ENCODE measurements at regions not wholly inside any gene's neighbourhood (a gene's known extent, or its start where the extent isn't known, plus 50 kb on each side); places are given as distances from the start of the nearest gene placed in this dataset.

DNA sequence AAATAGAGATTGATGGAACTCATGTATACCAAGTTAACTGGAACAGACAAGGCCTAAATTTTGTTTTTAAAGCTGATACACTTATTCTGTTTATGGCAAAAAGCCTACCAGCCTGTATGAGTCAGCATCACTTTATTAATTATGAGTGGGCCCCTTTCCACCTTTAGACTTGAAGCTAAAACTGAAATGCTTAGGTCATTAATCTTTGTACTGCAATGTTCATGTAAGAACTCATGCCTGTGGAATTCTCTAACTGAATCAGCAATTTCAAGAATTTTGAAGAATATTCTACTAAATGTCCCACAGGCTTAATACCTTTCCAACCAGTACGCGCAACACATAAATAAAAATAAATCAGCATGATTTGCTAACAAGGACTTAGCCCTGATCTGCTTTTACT, 140.2 kb upstream of the PHACTR1 start:
- Histone ChIP-seq H4K20me1 (ENCODE audit: low read depth) (no peaks in the 10 kb centered on the region), H3K79me2 (ENCODE audit: low read depth) (no peaks in the 10 kb centered on the region), H3K27me3 (no peaks in the 10 kb centered on the region), H3K27ac (no peak overlapping the region), H3K4me3 (no peak overlapping the region), H2AFZ (replicated peaks) (no peak overlapping the region), H3K36me3 (no peaks in the 10 kb centered on the region), H3K4me1 (no peaks in the 10 kb centered on the region), H3K4me2 (no peak overlapping the region), H3K9me3 (ENCODE audit: low read depth) (no peaks in the 10 kb centered on the region), H3F3A (ENCODE audit: low read depth) (no peaks in the 10 kb centered on the region), H3K9ac (no peak overlapping the region)
- H3K27me3 Mint-ChIP-seq (ENCODE audit: insufficient read depth, low read depth): no peaks in the 10 kb centered on the region
- H3K4me1 Mint-ChIP-seq: peaks cover 10% of the 10 kb centered on the region
- no peak overlapping the region for H3K4me3 Mint-ChIP-seq
- no peaks in the 10 kb centered on the region for H3K36me3 Mint-ChIP-seq
- no peaks in the 10 kb centered on the region for H3K9me3 Mint-ChIP-seq
- no peak for DNase-seq (ENCODE audit: low spot score)
- H3K27ac Mint-ChIP-seq: no peak overlapping the region
- TF ChIP-seq EZH2 (IDR thresholded peaks at IDR 0.05): no peak
- TF ChIP-seq, protein P1, sequence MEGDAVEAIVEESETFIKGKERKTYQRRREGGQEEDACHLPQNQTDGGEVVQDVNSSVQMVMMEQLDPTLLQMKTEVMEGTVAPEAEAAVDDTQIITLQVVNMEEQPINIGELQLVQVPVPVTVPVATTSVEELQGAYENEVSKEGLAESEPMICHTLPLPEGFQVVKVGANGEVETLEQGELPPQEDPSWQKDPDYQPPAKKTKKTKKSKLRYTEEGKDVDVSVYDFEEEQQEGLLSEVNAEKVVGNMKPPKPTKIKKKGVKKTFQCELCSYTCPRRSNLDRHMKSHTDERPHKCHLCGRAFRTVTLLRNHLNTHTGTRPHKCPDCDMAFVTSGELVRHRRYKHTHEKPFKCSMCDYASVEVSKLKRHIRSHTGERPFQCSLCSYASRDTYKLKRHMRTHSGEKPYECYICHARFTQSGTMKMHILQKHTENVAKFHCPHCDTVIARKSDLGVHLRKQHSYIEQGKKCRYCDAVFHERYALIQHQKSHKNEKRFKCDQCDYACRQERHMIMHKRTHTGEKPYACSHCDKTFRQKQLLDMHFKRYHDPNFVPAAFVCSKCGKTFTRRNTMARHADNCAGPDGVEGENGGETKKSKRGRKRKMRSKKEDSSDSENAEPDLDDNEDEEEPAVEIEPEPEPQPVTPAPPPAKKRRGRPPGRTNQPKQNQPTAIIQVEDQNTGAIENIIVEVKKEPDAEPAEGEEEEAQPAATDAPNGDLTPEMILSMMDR (IDR thresholded peaks at IDR 0.05): no peak
- no peak for TF ChIP-seq EZH2phosphoT487 (IDR thresholded peaks at IDR 0.05)

DNA sequence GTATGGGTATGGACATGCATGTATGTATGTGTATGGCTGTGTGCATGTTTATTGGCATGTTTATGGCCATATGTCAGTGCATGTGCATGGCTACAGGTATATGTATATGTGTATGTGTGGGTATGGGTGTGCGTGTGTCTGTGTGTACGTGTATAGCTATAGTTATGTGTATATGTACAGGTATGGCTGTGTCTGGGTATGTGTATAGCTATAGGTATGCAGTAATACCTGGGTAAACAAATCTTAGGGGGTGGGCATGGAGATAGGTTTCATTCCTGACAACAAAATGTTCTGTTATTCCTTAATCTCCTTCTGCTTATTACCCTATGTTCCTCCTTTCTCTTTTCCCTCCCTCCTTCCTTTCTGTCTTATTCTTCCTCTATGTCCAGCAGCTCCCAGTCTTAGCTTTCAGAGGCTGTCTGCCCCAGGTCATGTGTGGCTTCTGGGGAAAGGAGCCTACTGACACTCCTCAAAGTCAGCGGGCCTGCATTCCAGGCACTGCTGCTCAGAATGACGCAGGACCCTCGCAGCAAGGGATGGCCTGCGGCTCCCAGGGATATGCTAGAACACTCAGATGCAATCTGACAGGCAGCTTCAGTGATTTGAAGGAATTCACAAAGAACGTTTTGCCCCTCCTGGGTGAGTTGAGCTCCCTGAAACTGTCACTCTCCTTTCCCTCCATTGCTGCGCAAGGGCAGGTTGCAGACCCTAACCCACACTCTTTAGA, 139.3 kb upstream of the PHACTR1 start:
- Histone ChIP-seq H3K4me1 (no peaks in the 10 kb centered on the region), H4K20me1 (ENCODE audit: low read depth) (no peaks in the 10 kb centered on the region), H3K27me3 (no peaks in the 10 kb centered on the region), H3K9ac (no peak overlapping the region), H3K4me2 (no peak overlapping the region), H3F3A (ENCODE audit: low read depth) (no peaks in the 10 kb centered on the region), H3K27ac (no peak overlapping the region), H2AFZ (replicated peaks) (peak overlapping the region; percentile 47), H3K79me2 (ENCODE audit: low read depth) (no peaks in the 10 kb centered on the region), H3K4me3 (no peak overlapping the region), H3K9me3 (ENCODE audit: low read depth) (no peaks in the 10 kb centered on the region), H3K36me3 (no peaks in the 10 kb centered on the region)
- peaks cover 10% of the 10 kb centered on the region for H3K4me1 Mint-ChIP-seq
- no peaks in the 10 kb centered on the region for H3K27me3 Mint-ChIP-seq (ENCODE audit: insufficient read depth, low read depth)
- H3K9me3 Mint-ChIP-seq: no peaks in the 10 kb centered on the region
- DNase-seq (ENCODE audit: low spot score): peak; percentile 21
- H3K36me3 Mint-ChIP-seq: no peaks in the 10 kb centered on the region
- no peak overlapping the region for H3K4me3 Mint-ChIP-seq
- TF ChIP-seq EZH2phosphoT487 (IDR thresholded peaks at IDR 0.05) (no peak), EZH2 (IDR thresholded peaks at IDR 0.05) (no peak)
- TF ChIP-seq, protein P1 (IDR thresholded peaks at IDR 0.05): no peak
- no peak overlapping the region for H3K27ac Mint-ChIP-seq

DNA sequence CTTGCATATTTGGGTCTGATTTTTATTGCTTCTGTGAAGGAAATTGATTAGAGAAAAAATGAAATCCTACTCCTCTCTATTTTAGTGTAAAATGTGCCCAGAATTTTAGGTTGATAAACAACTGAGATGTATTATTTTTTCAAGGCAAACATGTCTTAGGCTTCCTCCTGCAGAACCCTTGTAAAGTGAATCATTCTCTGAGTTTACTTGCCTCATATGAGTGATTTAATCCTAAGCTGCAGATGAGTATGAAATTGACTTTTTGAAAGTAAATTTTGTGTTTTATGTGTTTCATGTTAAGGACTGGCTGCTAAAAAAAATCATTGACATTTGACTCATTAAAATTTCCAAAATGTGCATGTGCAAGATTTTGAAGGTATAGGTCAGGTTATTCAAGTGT, 138.5 kb upstream of the PHACTR1 start:
- peaks cover 13% of the 10 kb centered on the region for H3K4me1 Mint-ChIP-seq
- H3K79me2 ChIP-seq (ENCODE audit: low read depth): no peaks in the 10 kb centered on the region
- H3K9me3 Mint-ChIP-seq: no peaks in the 10 kb centered on the region
- no peak overlapping the region for H3K9ac ChIP-seq
- no peak overlapping the region for H3K27ac ChIP-seq
- no peak overlapping the region for H3K4me3 ChIP-seq
- no peak overlapping the region for H3K27ac Mint-ChIP-seq
- H3K4me2 ChIP-seq: no peak overlapping the region
- no peak for DNase-seq (ENCODE audit: low spot score)
- no peaks in the 10 kb centered on the region for H3K36me3 Mint-ChIP-seq
- no peaks in the 10 kb centered on the region for H3K4me1 ChIP-seq
- H3K9me3 ChIP-seq (ENCODE audit: low read depth): no peaks in the 10 kb centered on the region
- no peaks in the 10 kb centered on the region for H3F3A ChIP-seq (ENCODE audit: low read depth)
- H3K36me3 ChIP-seq: no peaks in the 10 kb centered on the region
- no peaks in the 10 kb centered on the region for H4K20me1 ChIP-seq (ENCODE audit: low read depth)
- H3K27me3 Mint-ChIP-seq (ENCODE audit: insufficient read depth, low read depth): no peaks in the 10 kb centered on the region
- no peaks in the 10 kb centered on the region for H3K27me3 ChIP-seq
- H2AFZ ChIP-seq (replicated peaks): no peak overlapping the region
- TF ChIP-seq, protein P1 (IDR thresholded peaks at IDR 0.05): no peak
- TF ChIP-seq EZH2phosphoT487 (IDR thresholded peaks at IDR 0.05) (no peak), EZH2 (IDR thresholded peaks at IDR 0.05) (no peak)
- no peak overlapping the region for H3K4me3 Mint-ChIP-seq
